GM12878 (cell line): ENCODE measurements at regions not wholly inside any gene's neighbourhood (a gene's known extent, or its start where the extent isn't known, plus 50 kb on each side); places are given as distances from the start of the nearest gene placed in this dataset.

Source experiments
- ATAC-seq: fragments of 200-7000 bp; cut with Tn5 transposase; 3 replicates; pipeline ENCODE4 v1.9.1; 2020; ENCODE audit warnings: mild to moderate bottlenecking, moderate library complexity
- BruUV-seq: library from RNA; stranded (reverse); fragments of 400-500 nt; replicated peaks from 2 replicates; lab custom pipeline; 2021; lab: Mats Ljungman, UMichigan
- CTCF ChIA-PET: fragments of 300-600 bp; sonication (Branson Sonifier 250); formaldehyde crosslinking; extraction: SDS; loops from one replicate; lab custom pipeline; 2021; ENCODE audit warnings: inconsistent platforms; lab: Yijun Ruan, JAX
- POLR2A ChIA-PET: fragments of 350-600 bp; formaldehyde crosslinking; extraction: SDS; loops from one replicate; lab custom pipeline; 2021; ENCODE audit warnings: inconsistent platforms; lab: Charles Lee
- RAD21 ChIA-PET: fragments of 300-600 bp; sonication (Branson Sonifier 250); formaldehyde crosslinking; loops from one replicate; lab custom pipeline; 2023; ENCODE audit warnings: antibody characterized with exemption; ENCODE audit not compliant: unreplicated experiment; lab: Charles Lee
- SMC1A ChIA-PET: fragments of 300-600 bp; sonication (Branson Sonifier 250); formaldehyde crosslinking; loops from one replicate; lab custom pipeline; 2023; ENCODE audit not compliant: unreplicated experiment, uncharacterized antibody; lab: Charles Lee
- DNase-seq: peaks from one replicate; pipeline ENCODE4 v3.0.0-alpha.2; 2011; ENCODE audit warnings: low read depth, low spot score
- FAIRE-seq: peaks from 3 replicates; lab custom pipeline; 2011; peaks lifted over from hg19 to GRCh38; lab: Jason Lieb, UNC
- H2AFZ ChIP-seq: 2 replicates; pipeline ENCODE4 v1.6.0; 2011; ENCODE audit warnings: low read depth, low read length, control low read depth; ENCODE audit not compliant: control insufficient read depth
- H3K27ac ChIP-seq: 2 replicates; pipeline ENCODE4 v1.5.1; 2011; ENCODE audit warnings: control low read depth; ENCODE audit not compliant: control insufficient read depth, insufficient read depth
- H3K27me3 ChIP-seq, 2 experiments: replicated peaks in 1 of 2; 2 replicates each; pipeline versions ENCODE4 v1.6.0 to v1.6.1; 2011; ENCODE audit warnings: low read length in 1 of 2; ENCODE audit not compliant: control insufficient read depth in 2 of 2, insufficient read depth in 2 of 2
- H3K36me3 ChIP-seq, 2 experiments: 2 replicates each; pipeline ENCODE4 v1.5.1; 2011; ENCODE audit warnings: low read length in 1 of 2; ENCODE audit not compliant: control insufficient read depth in 2 of 2, insufficient read depth in 2 of 2
- H3K4me1 ChIP-seq: 2 replicates; pipeline ENCODE4 v1.6.1; 2011; ENCODE audit warnings: mild to moderate bottlenecking, low read length, moderate library complexity, mixed read lengths; ENCODE audit not compliant: control insufficient read depth, insufficient read depth
- H3K4me2 ChIP-seq: 2 replicates; pipeline ENCODE4 v1.6.0; 2011; ENCODE audit warnings: control low read depth; ENCODE audit not compliant: control insufficient read depth, insufficient read depth
- H3K4me3 ChIP-seq: fragments of 200-600 bp; sonication (generic); 2 replicates; pipeline ENCODE4 v1.5.1; 2016
- H3K79me2 ChIP-seq: 2 replicates; pipeline ENCODE4 v1.6.0; 2011; ENCODE audit warnings: low read length; ENCODE audit not compliant: control insufficient read depth, insufficient read depth
- H3K9ac ChIP-seq: 2 replicates; pipeline ENCODE4 v1.8.0; 2011; ENCODE audit warnings: low read length, control low read depth, mixed read lengths; ENCODE audit not compliant: control insufficient read depth, insufficient read depth
- H3K9me3 ChIP-seq: replicated peaks from 3 replicates; pipeline ENCODE4 v1.5.1; 2011; ENCODE audit warnings: mild to moderate bottlenecking, low read length; ENCODE audit not compliant: control insufficient read depth, insufficient read depth
- H4K20me1 ChIP-seq: 2 replicates; pipeline ENCODE4 v1.6.0; 2011; ENCODE audit not compliant: control insufficient read depth, insufficient read depth
- CEBPZ ChIP-seq: fragments of 150-350 bp; IDR thresholded peaks from 2 replicates; pipeline ENCODE4 v1.6.1; 2016; ENCODE audit warnings: low read depth, low read length
- ESRRA ChIP-seq: IDR thresholded peaks from 2 replicates; pipeline ENCODE4 v1.6.1; 2012; ENCODE audit warnings: mild to moderate bottlenecking, low read length, improper control_type of control experiment
- FOS ChIP-seq: IDR thresholded peaks from 3 replicates; pipeline ENCODE4 v1.6.1; 2011; ENCODE audit warnings: borderline replicate concordance; ENCODE audit not compliant: insufficient read length; ENCODE audit errors: extremely low read depth
- POU2F2 ChIP-seq: IDR thresholded peaks from 3 replicates; pipeline ENCODE4 v1.6.1; 2011; ENCODE audit warnings: low read depth, mild to moderate bottlenecking, low read length, borderline replicate concordance
- REST ChIP-seq: IDR thresholded peaks from 2 replicates; pipeline ENCODE4 v1.6.1; 2012; ENCODE audit warnings: mild to moderate bottlenecking, low read depth, low read length
- SKIL ChIP-seq: fragments of 450-650 bp; IDR thresholded peaks from 2 replicates; pipeline ENCODE4 v1.6.1; 2017; ENCODE audit warnings: mild to moderate bottlenecking, low read depth, inconsistent platforms; ENCODE audit not compliant: poor library complexity, severe bottlenecking
- TCF7 ChIP-seq: IDR thresholded peaks from 2 replicates; pipeline ENCODE4 v1.6.1; 2014; ENCODE audit warnings: antibody characterized with exemption, borderline replicate concordance
- ZNF592 ChIP-seq: fragments of 450-650 bp; IDR thresholded peaks from 2 replicates; pipeline ENCODE4 v1.6.1; 2017; ENCODE audit warnings: mild to moderate bottlenecking, moderate library complexity
- WGBS: methylation state at CpG from one replicate; pipeline ENCODE4 v1.1.6; 2016; ENCODE audit warnings: low lambda C conversion rate; ENCODE audit not compliant: insufficient replicate concordance, insufficient coverage; ENCODE audit errors: missing lambda C conversion rate; 5-methylcytosine and 5-hydroxymethylcytosine counted together
- in situ Hi-C: fragments of 300-500 bp; cut with MboI; formaldehyde crosslinking; loops from 9 replicates; pipeline ENCODE4 v1.14.3; 2018; ENCODE audit warnings: mixed read lengths
- intact Hi-C: fragments of 100-400 bp; cut with micrococcal nuclease; formaldehyde crosslinking; loops from one replicate; pipeline ENCODE4 v1.14.2; 2022; ENCODE audit not compliant: unreplicated experiment

GRCh38 chr2:12430407-12431133, 286.2 kb upstream of the TRIB2 start:
- no peak overlapping the region for H3K4me3 ChIP-seq
- TF ChIP-seq CEBPZ (no peak), POU2F2 (peak; percentile 64; the same call in 1 of the 3 replicates), TCF7 (no peak), FOS (no peak), ZNF592 (no peak), SKIL (peak; percentile 67), REST (no peak), ESRRA (no peak)

More at GRCh38 chr2:12430407-12431133, 286.2 kb upstream of the TRIB2 start:
- SMC1A ChIA-PET = interaction anchor here (0.7 to 1.6 kb wide), 6 partner anchors 9 to 145 kb away, joined by 3 to 7 read pairs (median 4); no protein-coding TSS in a partner anchor
- no peak overlapping the region; the same call in 1 of the 2 replicates for H3K27ac ChIP-seq
- RAD21 ChIA-PET = interaction anchor here (0.5 to 2.3 kb wide), 9 partner anchors 12 to 603 kb away, joined by 3 to 13 read pairs (median 3); no protein-coding TSS in a partner anchor
- in situ Hi-C loops (no loop called here), intact Hi-C loops (loop anchor here (1.0 to 5.0 kb wide), 3 partner anchors 138 to 601 kb away; partner anchors contain the start of gene TRIB2)
- H3K9ac ChIP-seq = no peak overlapping the region; the same call in 1 of the 2 replicates
- H3K79me2 ChIP-seq = no peaks in the 10 kb centered on the region
- FAIRE-seq (peak; percentile 72), ATAC-seq (peak; percentile 99), DNase-seq (peak; percentile 91)
- no peaks in the 10 kb centered on the region for H3K9me3 ChIP-seq
- H2AFZ ChIP-seq = no peak overlapping the region
- 6% methylated on average over 6 of the region's 6 CpGs for WGBS
- CTCF ChIA-PET = interaction anchor here (1.2 to 1.6 kb wide), 3 partner anchors 9 to 295 kb away, joined by 3 to 5 read pairs (median 5); no protein-coding TSS in a partner anchor
- TSS peak; percentile 56 for BruUV-seq
- no peaks in the 10 kb centered on the region for H4K20me1 ChIP-seq
- POLR2A ChIA-PET = no interaction called here
- H3K4me1 ChIP-seq = no peaks in the 10 kb centered on the region
- H3K27me3 ChIP-seq = no peaks in the 10 kb centered on the region
- H3K4me2 ChIP-seq = peak overlapping the region; percentile 54; the same call in 1 of the 2 replicates
- H3K36me3 ChIP-seq = no peaks in the 10 kb centered on the region
